ENCODE measurements at regions not wholly inside any gene's neighbourhood (a gene's known extent, or its start where the extent isn't known, plus 50 kb on each side); places are given as distances from the start of the nearest gene placed in this dataset.

DNA sequence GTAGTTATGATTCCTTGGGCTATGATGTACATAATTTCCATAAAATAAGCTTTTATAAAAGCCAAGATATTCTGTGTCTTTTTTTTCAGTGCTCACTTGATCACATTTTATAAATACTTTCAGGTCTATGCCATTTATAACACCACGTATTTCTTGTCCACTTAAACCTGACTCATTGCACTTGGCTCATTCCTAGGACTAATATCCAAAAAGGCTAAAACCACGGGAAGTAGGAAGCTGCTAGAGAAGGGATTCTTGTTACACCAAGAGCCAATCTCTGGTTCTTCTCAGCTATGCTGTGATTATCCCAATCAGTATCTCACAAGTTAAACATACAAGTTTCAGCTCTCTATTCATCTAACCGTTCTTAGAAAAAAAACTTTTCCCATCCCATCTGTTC lies 80.4 kb upstream of the CDH6 start:
- DNase-seq = no peak
- Mint-ChIP-seq H3K36me3 (no peaks in the 10 kb centered on the region), H3K4me1 (no peaks in the 10 kb centered on the region), H3K9me3 (peaks cover 2 to 5% of the 10 kb centered on the region in 2 donors), H3K4me3 (no peak overlapping the region), H3K27ac (no peak overlapping the region), H3K27me3 (no peaks in the 10 kb centered on the region)
- ATAC-seq (replicated peaks) = no peak

DNA sequence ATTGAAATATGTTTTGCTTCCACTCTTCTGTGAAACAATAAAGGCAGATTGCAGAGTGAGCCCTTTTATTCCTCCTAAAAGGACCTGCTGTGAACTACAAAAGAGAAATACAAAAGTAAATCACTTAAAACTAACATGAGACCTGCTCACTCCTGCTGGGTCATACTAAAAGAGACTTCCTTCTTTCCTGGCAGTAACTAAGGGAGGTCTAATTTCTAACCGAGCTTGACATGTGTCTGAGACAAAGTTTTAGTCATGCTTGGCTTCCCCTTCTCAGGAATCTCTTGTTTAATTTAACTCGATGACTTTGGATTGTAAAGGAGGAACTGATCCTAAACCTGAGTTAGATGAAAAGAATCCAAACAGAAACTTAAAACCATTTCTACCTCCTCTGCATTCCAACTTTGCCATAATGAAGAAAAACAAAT lies 86.4 kb upstream of the CDH6 start:
- Mint-ChIP-seq H3K36me3 (no peaks in the 10 kb centered on the region), H3K27me3 (no peaks in the 10 kb centered on the region), H3K27ac (no peak overlapping the region), H3K4me1 (no peaks in the 10 kb centered on the region), H3K4me3 (no peak overlapping the region), H3K9me3 (peaks cover 2 to 5% of the 10 kb centered on the region in 2 donors)
- ATAC-seq (replicated peaks) = no peak
- no peak for DNase-seq

DNA sequence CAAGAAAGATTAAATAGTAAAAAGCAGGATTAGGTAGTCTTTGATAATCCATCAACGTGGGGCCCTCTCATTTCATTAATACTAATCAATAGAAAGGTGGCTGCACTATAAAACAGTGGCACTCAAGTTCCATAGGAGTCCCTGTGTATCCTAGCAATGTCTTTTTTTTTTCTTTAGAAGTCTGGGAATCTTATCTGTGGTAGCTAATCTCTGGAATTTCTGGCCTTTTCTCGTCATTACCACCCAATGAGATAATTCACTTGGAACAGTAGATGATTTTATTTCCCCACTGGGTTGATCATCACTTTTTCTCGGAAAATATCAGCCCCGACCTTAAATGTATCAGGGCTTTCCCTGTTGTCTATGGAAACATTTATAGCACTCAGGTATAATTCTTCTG lies 86.8 kb upstream of the CDH6 start:
- Mint-ChIP-seq H3K36me3 (no peaks in the 10 kb centered on the region), H3K9me3 (peaks cover 2 to 5% of the 10 kb centered on the region in 2 donors), H3K27me3 (no peaks in the 10 kb centered on the region), H3K4me1 (no peaks in the 10 kb centered on the region), H3K4me3 (no peak overlapping the region), H3K27ac (no peak overlapping the region)
- DNase-seq (no peak), ATAC-seq (replicated peaks) (no peak)

DNA sequence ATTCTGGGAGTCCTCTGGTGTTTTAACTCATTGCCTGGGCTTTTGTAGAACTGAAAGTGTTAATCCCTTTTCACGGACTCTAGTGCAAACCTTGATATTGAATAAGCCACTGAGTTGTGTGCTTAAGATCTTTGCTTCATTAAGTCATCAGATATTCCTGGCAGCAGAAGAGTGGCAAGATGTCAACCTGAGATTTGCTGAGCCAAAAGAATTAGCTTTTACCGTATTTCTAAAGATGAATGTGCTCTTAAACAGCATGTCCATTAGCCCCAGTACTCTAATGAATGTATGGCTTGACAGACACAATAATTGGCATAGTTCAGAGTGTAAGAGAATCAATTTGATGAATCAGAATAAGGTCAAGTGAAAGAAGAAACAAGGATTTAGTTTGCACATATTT lies 87.2 kb upstream of the CDH6 start:
- Mint-ChIP-seq H3K9me3 (peaks cover 0 to under 1% of the 10 kb centered on the region in 2 donors), H3K4me1 (no peaks in the 10 kb centered on the region), H3K36me3 (no peaks in the 10 kb centered on the region), H3K27me3 (no peaks in the 10 kb centered on the region), H3K27ac (no peak overlapping the region), H3K4me3 (no peak overlapping the region)
- ATAC-seq (replicated peaks) = no peak
- DNase-seq = no peak

DNA sequence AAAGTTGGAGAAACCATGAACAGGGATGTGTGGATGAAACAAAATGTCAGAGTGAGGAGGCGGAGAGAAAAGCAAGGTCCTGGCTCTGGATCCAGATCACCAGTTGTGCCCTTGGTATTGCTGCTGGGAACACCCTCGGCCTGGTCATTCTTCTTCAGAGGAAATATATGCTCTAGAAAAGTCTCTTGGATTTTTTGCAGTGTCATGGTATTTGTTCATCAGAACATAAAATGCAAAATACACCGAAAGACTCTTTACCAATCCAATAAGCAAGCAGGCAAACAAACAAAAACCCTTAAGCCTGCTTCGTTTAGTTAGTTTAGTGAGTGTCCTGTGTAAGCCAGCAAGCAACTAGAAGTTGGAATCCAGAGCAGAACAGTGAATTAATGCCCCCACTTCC lies 88.7 kb upstream of the CDH6 start:
- H3K27ac Mint-ChIP-seq = no peak overlapping the region
- H3K4me1 Mint-ChIP-seq = no peaks in the 10 kb centered on the region
- no peak overlapping the region for H3K4me3 Mint-ChIP-seq
- H3K9me3 Mint-ChIP-seq = no peaks in the 10 kb centered on the region
- no peaks in the 10 kb centered on the region for H3K27me3 Mint-ChIP-seq
- no peak for DNase-seq
- no peak for ATAC-seq (replicated peaks)
- no peaks in the 10 kb centered on the region for H3K36me3 Mint-ChIP-seq

DNA sequence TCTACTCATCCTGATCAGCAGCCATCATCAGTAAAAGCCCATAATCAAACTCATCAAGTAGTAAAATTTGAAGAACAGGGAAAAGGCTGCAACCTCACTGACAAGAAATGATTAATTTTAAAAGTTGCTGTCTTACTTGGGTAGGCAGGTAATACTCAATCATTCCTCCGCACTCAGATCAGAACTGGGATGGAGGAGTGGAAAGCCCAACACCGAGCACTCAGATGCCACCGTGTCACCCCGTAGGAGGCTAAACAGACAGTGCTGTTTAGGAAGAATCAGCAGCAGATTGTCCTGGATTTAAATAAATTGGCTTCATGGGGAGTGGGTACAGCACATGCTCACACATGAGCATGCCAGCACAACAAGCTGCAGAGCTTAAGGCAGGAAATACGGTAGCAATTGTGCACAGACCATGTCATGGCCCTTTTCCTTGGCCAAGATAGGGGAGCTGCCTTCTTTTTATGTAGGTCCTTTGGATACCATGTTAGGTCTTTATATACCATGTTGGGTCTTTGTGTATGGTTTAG lies 92.6 kb upstream of the CDH6 start:
- no peak for ATAC-seq (replicated peaks)
- no peak for DNase-seq
- no peaks in the 10 kb centered on the region for H3K27me3 Mint-ChIP-seq
- H3K4me1 Mint-ChIP-seq = no peaks in the 10 kb centered on the region
- no peak overlapping the region for H3K27ac Mint-ChIP-seq
- H3K36me3 Mint-ChIP-seq = no peaks in the 10 kb centered on the region
- H3K9me3 Mint-ChIP-seq = no peaks in the 10 kb centered on the region
- no peak overlapping the region for H3K4me3 Mint-ChIP-seq

DNA sequence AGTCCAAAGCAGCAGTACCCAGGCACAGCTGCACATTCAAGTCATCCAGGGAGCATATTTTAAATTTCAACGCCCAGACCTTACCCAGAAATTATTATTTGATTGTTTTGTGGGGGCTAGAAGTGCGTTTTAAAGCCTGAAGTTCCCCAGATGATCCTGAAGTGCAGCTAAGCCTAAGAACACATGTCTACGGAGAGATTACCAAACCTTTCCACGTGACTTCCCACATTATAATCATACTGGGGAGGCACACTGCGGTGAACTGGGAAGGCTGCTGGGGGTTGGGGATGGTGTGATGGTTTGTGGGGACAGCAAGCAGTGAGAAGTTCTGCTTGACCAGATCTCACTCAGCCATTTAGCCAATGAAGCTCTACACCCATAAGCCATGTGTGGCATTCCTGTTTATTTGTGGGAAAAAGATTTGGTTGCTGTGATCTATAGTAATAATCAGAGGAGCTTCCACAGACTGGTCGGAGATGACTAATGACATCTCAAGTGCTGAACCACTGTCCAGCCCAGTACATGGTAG lies 93.4 kb upstream of the CDH6 start:
- Mint-ChIP-seq H3K27ac (no peak overlapping the region), H3K4me1 (no peaks in the 10 kb centered on the region), H3K27me3 (no peaks in the 10 kb centered on the region), H3K9me3 (no peaks in the 10 kb centered on the region), H3K4me3 (no peak overlapping the region), H3K36me3 (no peaks in the 10 kb centered on the region)
- no peak for ATAC-seq (replicated peaks)
- DNase-seq = no peak

DNA sequence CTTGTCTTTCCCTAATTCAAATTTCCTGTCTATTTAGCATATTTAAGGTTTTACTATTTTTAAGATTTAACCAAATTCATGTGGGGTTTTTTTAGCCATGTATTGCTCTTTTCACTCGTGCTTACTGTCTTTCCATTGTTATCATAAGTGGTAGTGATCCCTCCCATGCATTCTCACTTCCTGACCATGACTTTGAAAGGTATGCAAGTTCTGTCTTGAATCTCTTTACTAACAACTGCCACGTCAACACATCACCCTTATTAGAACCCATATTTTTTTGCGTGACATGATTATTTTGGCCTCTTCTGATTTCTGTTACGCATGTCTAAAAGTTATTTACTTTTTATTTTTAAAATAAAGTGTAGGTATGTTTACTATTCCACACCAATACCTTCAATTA lies 94.7 kb upstream of the CDH6 start:
- Mint-ChIP-seq H3K4me3 (no peak overlapping the region), H3K27me3 (no peaks in the 10 kb centered on the region), H3K4me1 (no peaks in the 10 kb centered on the region), H3K36me3 (no peaks in the 10 kb centered on the region), H3K27ac (no peak overlapping the region), H3K9me3 (no peaks in the 10 kb centered on the region)
- DNase-seq (no peak), ATAC-seq (replicated peaks) (no peak)

DNA sequence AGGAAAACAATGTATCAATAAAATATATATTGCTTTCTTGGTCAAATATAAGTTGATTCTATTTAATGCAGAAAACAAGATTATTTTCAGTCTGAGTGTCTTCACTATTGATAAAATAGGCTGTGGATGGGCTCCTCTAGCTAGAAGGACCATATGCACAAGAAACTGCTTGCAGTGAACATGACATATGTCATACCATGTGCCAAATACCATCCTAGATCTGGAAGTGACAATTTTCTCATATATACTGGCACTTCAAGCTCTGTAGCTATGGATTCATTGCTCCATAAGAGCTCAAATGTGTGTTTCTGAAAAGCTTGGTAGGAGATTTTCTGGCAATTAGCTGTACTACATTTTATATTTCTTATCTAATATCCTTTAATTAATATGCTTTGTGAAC lies 95.6 kb upstream of the CDH6 start:
- H3K27ac Mint-ChIP-seq = no peak overlapping the region
- no peaks in the 10 kb centered on the region for H3K4me1 Mint-ChIP-seq
- no peak overlapping the region for H3K4me3 Mint-ChIP-seq
- DNase-seq = no peak
- H3K27me3 Mint-ChIP-seq = no peaks in the 10 kb centered on the region
- H3K9me3 Mint-ChIP-seq = peaks cover 0 to 2% of the 10 kb centered on the region in 2 donors
- ATAC-seq (replicated peaks) = no peak
- H3K36me3 Mint-ChIP-seq = no peaks in the 10 kb centered on the region

DNA sequence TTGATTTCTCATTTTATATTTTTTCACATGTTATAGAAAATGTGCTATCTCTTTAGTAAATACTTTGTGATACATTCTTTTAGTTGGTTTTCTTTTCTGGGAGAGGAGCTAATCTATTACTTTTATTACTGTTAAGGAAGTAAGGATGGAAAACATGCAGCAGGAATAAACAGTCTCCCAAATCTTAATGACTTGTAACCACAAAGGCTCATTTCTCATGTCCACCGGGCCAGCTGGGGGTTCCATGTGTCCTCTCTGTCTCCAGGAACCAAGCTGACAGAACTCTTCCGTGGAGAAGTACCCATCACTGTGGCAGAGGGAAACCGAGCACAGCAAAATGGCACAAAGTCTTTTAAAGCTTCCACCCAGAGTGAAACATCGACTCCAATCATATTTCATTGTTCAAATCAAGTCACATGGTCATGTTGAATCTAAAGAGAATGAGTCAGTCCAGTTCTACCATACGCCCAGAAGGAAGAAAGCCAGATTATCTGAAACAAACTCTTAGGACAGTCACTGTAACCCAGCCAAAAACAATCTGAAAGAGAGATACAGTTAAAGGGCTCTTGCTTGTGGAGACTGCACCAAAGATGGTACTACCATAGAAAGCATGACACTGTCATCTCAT lies 97.1 kb upstream of the CDH6 start:
- Mint-ChIP-seq H3K4me3 (no peak overlapping the region), H3K36me3 (no peaks in the 10 kb centered on the region), H3K27ac (no peak overlapping the region), H3K4me1 (no peaks in the 10 kb centered on the region), H3K9me3 (peaks cover 2 to 4% of the 10 kb centered on the region in 2 donors), H3K27me3 (no peaks in the 10 kb centered on the region)
- no peak for DNase-seq
- ATAC-seq (replicated peaks) = no peak

DNA sequence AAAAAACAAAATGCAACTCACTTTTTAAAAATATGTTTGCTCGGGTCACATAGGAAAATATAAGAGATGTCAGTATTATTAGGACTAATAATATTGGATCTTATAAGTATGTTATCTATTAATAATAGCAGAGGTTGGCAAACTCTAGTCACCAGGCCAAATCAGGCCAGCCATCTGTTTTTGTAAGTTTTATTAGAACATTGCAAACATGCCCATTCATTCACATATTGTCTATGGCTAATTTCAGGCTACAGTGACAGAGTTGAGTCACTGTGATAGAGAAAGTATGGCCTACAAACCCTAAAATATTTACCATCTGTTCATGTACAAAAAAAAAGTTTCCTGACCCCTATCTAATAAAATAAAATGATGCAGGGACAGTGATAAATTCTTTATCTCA lies 97.7 kb upstream of the CDH6 start:
- Mint-ChIP-seq H3K27ac (no peak overlapping the region), H3K4me1 (no peaks in the 10 kb centered on the region), H3K4me3 (no peak overlapping the region), H3K27me3 (no peaks in the 10 kb centered on the region), H3K9me3 (peaks cover 2 to 4% of the 10 kb centered on the region in 2 donors), H3K36me3 (no peaks in the 10 kb centered on the region)
- ATAC-seq (replicated peaks) = no peak
- no peak for DNase-seq

DNA sequence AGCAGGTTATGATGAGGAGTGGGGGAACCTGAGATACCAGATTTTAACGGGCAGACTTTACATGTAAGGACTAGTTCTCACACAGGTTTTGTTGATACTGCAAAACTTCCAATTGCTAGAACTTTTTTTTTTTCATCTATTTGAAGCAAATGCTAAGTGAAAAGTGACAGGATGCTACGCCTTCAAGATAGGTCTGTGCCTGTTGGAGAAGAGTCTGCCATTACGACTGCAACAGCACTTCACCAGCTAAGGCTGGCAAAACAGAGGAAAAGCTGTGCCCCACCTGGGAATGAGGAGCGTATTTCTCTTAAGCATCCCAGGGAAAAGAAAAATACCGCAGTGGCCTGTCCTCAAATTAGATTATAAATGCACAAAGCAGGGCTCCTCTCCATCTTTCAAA lies 102.0 kb upstream of the CDH6 start:
- no peaks in the 10 kb centered on the region for H3K4me1 Mint-ChIP-seq
- no peak for ATAC-seq (replicated peaks)

DNA sequence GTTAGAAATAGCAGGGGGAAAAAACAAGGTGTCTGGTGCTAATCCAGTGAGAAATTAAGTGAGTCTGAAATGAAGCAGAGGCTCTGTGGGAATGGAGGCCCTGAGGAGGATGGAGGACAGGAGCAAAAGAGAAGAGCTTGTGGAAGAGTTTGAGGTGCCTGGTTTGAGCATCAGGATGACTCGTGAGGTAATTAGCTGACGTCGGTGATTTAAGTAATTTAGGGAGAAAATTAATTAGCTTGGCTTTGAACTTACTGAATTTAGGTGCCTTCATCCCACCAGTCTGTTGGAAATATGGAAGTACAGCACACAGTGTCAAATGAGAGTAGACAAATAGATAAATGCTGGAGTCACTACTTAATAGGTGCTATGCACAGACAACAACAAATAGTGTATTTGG lies 103.0 kb upstream of the CDH6 start:
- Mint-ChIP-seq H3K9me3 (peaks cover 4 to 11% of the 10 kb centered on the region in 2 donors), H3K4me1 (no peaks in the 10 kb centered on the region), H3K4me3 (no peak overlapping the region), H3K36me3 (no peaks in the 10 kb centered on the region), H3K27ac (no peak overlapping the region), H3K27me3 (no peaks in the 10 kb centered on the region)
- DNase-seq (no peak), ATAC-seq (replicated peaks) (no peak)

More for the DNA sequence above, 102.0 kb upstream of the CDH6 start:
- peaks cover 4 to 11% of the 10 kb centered on the region in 2 donors for H3K9me3 Mint-ChIP-seq
- no peaks in the 10 kb centered on the region for H3K27me3 Mint-ChIP-seq
- H3K4me3 Mint-ChIP-seq = no peak overlapping the region
- no peak overlapping the region for H3K27ac Mint-ChIP-seq
- H3K36me3 Mint-ChIP-seq = no peaks in the 10 kb centered on the region
- DNase-seq = no peak

DNA sequence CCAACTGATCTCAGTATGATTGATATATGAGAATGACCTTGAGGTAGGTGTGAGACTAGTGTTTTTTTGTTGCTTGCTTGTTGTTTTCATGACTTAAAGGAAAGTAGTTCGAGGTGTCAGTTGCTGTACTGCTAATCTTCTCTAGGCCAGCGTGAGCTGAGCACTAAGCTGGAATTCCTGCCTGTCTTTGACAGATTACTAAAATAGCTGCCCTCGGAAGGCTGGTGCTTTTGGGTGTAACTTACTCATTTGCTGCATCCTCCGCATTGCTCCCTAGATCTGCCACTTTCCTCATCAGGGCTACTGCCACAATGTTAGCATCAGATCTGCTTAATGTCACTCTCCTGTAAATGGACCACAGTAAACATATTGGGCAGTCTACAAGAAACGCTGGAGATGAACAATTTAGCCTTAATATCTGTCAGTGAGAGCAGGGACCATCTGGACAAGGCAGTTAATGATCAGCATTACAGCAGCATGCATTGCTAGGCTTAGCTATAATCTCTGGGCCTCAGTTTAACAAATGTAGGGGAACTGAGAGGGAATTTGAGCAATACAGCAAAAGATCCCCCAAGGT lies 106.6 kb upstream of the CDH6 start:
- no peak for DNase-seq
- Mint-ChIP-seq H3K4me3 (no peak overlapping the region), H3K36me3 (no peaks in the 10 kb centered on the region), H3K9me3 (peaks cover 9% of the 10 kb centered on the region in 2 donors), H3K27ac (no peak overlapping the region), H3K27me3 (no peaks in the 10 kb centered on the region), H3K4me1 (no peaks in the 10 kb centered on the region)
- ATAC-seq (replicated peaks) = no peak

DNA sequence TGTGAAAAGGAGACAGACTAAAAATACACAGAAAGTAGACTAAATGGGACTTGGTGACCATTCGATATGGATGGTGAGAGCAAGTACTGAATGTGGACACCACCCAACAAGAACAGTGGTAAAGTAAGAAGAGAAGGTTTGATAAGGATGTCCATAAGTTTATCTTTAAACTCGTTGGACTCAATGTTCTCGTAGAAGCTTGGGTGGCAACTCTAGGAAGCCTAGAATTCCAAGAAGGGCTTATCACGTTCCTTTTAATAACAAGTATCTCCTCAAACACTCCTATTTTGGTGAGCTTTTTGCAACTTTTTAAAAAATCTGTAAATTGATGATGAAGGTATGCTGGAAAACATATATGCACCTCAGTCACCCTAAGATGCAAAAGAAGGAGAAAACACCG lies 108.6 kb upstream of the CDH6 start:
- Mint-ChIP-seq H3K27ac (no peak overlapping the region), H3K4me1 (no peaks in the 10 kb centered on the region), H3K36me3 (no peaks in the 10 kb centered on the region), H3K4me3 (no peak overlapping the region), H3K27me3 (no peaks in the 10 kb centered on the region), H3K9me3 (peaks cover under 1 to 9% of the 10 kb centered on the region in 2 donors)
- DNase-seq (no peak), ATAC-seq (replicated peaks) (no peak)
